ENCODE measurements at regions not wholly inside any gene's neighbourhood (a gene's known extent, or its start where the extent isn't known, plus 50 kb on each side); places are given as distances from the start of the nearest gene placed in this dataset.

- no peak for TF ChIP-seq CTCF (IDR thresholded peaks at IDR 0.05; ENCODE audit: low read depth, low read length)
- no peak overlapping the region for H3K4me3 ChIP-seq (ENCODE audit: low read depth, low read length)
These were observed 141.0 kb downstream of the TBXT start for GRCh38 chr6:166026586-166027126.

- TF ChIP-seq CTCF (IDR thresholded peaks at IDR 0.05; ENCODE audit: low read depth, low read length) = no peak
- no peak overlapping the region for H3K4me3 ChIP-seq (ENCODE audit: low read depth, low read length)
These were observed 142.3 kb downstream of the TBXT start for GRCh38 chr6:166025149-166025898.

- no peak overlapping the region for H3K4me3 ChIP-seq (ENCODE audit: low read depth, low read length)
- TF ChIP-seq CTCF (IDR thresholded peaks at IDR 0.05; ENCODE audit: low read depth, low read length) = no peak
These were observed 143.4 kb downstream of the TBXT start for GRCh38 chr6:166024252-166024651.

- no peak overlapping the region for H3K4me3 ChIP-seq (ENCODE audit: low read depth, low read length)
- TF ChIP-seq CTCF (IDR thresholded peaks at IDR 0.05; ENCODE audit: low read depth, low read length) = no peak
These were observed 144.2 kb downstream of the TBXT start for GRCh38 chr6:166023273-166023989.

GRCh38 chr6:166021429-166021828 is 146.2 kb downstream of the TBXT start:
- no peak overlapping the region for H3K4me3 ChIP-seq (ENCODE audit: low read depth, low read length)
- TF ChIP-seq CTCF (IDR thresholded peaks at IDR 0.05; ENCODE audit: low read depth, low read length) = no peak

GRCh38 chr6:166019214-166019613 is 148.4 kb downstream of the TBXT start:
- no peak overlapping the region for H3K4me3 ChIP-seq (ENCODE audit: low read depth, low read length)
- TF ChIP-seq CTCF (IDR thresholded peaks at IDR 0.05; ENCODE audit: low read depth, low read length) = no peak

Measured in WI38 (cell line).